ENCODE measurements at regions not wholly inside any gene's neighbourhood (a gene's known extent, or its start where the extent isn't known, plus 50 kb on each side); places are given as distances from the start of the nearest gene placed in this dataset.

DNA sequence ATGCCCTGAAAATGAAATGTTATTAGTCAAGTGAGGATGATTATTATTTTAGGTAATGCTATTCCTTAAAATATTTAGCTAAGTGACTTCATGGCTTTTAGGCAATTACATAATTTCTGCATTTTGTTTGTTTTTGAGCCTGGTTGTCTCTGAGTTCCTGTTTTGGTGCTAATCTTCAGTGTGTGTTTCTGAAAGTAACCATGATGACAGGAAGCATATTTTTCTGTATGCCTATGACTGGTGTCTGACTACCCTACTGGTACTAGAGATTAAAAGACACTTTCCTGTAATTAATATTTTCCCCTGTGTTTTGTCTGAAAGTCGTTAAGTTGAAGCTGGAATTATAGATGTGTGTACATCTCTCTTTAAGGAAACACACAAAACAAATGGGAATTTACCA is 295.0 kb upstream of the SPRED2 start:
- WGBS, 2 donors: 39 to 47% methylated on average over 1 of the region's 1 CpG

DNA sequence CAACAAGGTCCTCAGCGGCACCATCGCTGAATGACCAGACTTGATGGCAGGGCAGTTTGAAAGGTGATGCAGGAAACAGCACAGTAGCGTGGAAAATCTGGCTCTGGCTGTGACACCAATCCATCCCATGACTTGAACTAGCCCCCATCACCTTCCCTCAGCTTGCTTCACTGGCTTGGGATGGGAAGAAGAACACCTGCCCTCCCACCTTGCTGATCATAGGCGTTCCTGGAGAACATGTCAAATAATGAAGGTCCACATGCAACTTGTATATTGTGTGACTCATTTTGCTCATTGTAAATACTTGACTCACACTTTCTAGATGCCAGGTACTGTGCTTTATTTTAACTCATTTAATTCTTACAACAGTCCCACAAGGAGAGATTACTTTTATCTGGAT is 292.4 kb upstream of the SPRED2 start:
- peaks cover 8% of the 10 kb centered on the region for H3K4me1 ChIP-seq
- TF ChIP-seq, protein P1, sequence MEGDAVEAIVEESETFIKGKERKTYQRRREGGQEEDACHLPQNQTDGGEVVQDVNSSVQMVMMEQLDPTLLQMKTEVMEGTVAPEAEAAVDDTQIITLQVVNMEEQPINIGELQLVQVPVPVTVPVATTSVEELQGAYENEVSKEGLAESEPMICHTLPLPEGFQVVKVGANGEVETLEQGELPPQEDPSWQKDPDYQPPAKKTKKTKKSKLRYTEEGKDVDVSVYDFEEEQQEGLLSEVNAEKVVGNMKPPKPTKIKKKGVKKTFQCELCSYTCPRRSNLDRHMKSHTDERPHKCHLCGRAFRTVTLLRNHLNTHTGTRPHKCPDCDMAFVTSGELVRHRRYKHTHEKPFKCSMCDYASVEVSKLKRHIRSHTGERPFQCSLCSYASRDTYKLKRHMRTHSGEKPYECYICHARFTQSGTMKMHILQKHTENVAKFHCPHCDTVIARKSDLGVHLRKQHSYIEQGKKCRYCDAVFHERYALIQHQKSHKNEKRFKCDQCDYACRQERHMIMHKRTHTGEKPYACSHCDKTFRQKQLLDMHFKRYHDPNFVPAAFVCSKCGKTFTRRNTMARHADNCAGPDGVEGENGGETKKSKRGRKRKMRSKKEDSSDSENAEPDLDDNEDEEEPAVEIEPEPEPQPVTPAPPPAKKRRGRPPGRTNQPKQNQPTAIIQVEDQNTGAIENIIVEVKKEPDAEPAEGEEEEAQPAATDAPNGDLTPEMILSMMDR (IDR thresholded peaks at IDR 0.05): no peak
- TF ChIP-seq POLR2A (IDR thresholded peaks at IDR 0.05): no peak
- 74 to 78% methylated on average over 4 of the region's 4 CpGs for WGBS, 2 donors
- no peaks in the 10 kb centered on the region for H3K9me3 ChIP-seq
- H3K4me3 ChIP-seq: no peak overlapping the region
- DNase-seq (peak in 2 of 4 donors; percentile 20 to 69), ATAC-seq (no peak)
- H3K27me3 ChIP-seq: no peaks in the 10 kb centered on the region
- peak overlapping the region in 1 of 4 donors; percentile 62 for H3K27ac ChIP-seq
- intact Hi-C loops (cut with DNase I): no loop called here
- no peaks in the 10 kb centered on the region for H3K36me3 ChIP-seq (replicated peaks in 1 of 2; ENCODE audit: insufficient read depth in 1 of 2, low read depth in 2 of 2)

More for the DNA sequence above, 295.0 kb upstream of the SPRED2 start:
- DNase-seq (no peak), ATAC-seq (no peak)
- Histone ChIP-seq H3K4me3 (no peak overlapping the region), H3K27ac (no peak overlapping the region), H3K27me3 (no peaks in the 10 kb centered on the region), H3K9me3 (no peaks in the 10 kb centered on the region), H3K36me3 (replicated peaks in 1 of 2; ENCODE audit: insufficient read depth in 1 of 2, low read depth in 2 of 2) (no peaks in the 10 kb centered on the region), H3K4me1 (peaks cover 8% of the 10 kb centered on the region)
- TF ChIP-seq, protein P1 (IDR thresholded peaks at IDR 0.05): no peak
- no peak for TF ChIP-seq POLR2A (IDR thresholded peaks at IDR 0.05)
- intact Hi-C loops (cut with DNase I): no loop called here

DNA sequence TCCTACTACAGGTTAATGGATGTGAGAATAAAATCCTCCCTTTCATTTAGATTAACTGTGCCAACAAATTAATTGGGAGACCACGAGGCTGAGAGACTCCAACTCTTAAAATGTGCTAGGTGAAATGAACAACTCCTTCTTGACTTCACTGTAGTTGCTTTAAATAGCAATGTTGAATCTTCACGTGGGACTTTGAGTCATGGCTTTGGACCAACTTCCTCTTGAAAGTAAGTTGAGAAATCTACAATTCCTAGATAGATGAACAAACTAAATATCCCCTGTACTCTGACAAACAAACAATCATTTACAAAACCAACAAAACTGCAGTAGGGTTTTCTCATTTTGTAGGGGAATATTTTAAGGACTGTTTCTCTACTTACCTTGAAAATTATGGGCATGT is 291.9 kb upstream of the SPRED2 start:
- TF ChIP-seq, protein P1 (IDR thresholded peaks at IDR 0.05): no peak
- TF ChIP-seq POLR2A (IDR thresholded peaks at IDR 0.05): no peak
- 27 to 34% methylated on average over 2 of the region's 2 CpGs for WGBS, 2 donors
- Histone ChIP-seq H3K27me3 (no peaks in the 10 kb centered on the region), H3K27ac (peak overlapping the region in 1 of 4 donors; percentile 62), H3K36me3 (replicated peaks in 1 of 2; ENCODE audit: insufficient read depth in 1 of 2, low read depth in 2 of 2) (no peaks in the 10 kb centered on the region), H3K4me3 (no peak overlapping the region), H3K9me3 (no peaks in the 10 kb centered on the region), H3K4me1 (peaks cover 8% of the 10 kb centered on the region)
- ATAC-seq (no peak), DNase-seq (peak in 2 of 4 donors; percentile 7 to 38)
- intact Hi-C loops (cut with DNase I): no loop called here

DNA sequence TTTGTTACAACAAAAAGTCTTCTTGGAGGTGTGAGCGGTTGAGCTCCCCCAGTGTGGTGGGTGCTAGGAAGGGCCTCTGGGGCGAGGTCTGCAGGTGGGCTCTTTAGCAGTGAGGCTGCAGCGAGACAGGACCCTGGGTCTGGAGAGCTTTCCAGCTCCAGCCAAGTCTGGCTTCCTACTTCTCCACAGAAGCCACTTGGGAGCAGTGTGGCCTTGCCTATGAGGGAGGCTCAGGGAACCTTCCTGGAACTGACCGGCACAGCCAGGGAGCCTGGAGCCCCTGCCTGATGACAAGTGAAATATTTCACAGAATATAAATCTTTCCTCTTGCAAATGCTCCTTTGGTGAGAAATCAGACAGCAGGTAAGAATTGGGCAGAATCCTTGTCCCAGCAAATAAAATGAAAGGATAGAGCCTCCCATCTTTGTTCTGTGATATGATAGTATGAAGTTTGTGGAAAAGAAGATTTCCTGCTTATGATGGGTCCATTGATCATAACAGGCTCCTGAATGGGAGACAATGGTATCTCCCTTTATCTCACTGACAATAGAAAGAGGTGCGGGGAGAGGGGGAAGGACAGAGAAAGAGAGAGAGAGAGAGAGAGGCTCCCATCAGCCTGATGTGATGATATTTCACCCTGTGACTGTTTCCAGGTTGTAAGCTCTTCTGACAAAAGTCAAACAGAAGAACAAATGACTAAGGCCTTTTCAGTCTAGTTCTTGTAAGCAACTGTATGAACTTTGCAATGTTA is 289.8 kb upstream of the SPRED2 start:
- H3K27me3 ChIP-seq: no peaks in the 10 kb centered on the region
- H3K4me1 ChIP-seq: no peaks in the 10 kb centered on the region
- TF ChIP-seq, protein P1 (IDR thresholded peaks at IDR 0.05): peak in 4 of 7 experiments; percentile 7 to 55 (median 36)
- no peak for TF ChIP-seq POLR2A (IDR thresholded peaks at IDR 0.05)
- H3K36me3 ChIP-seq (replicated peaks in 1 of 2; ENCODE audit: insufficient read depth in 1 of 2, low read depth in 2 of 2): no peaks in the 10 kb centered on the region
- peak; percentile 30 to 68 (median 42) for DNase-seq
- intact Hi-C loops (cut with DNase I): no loop called here
- WGBS, 2 donors: 53 to 65% methylated on average over 5 of the region's 5 CpGs
- H3K9me3 ChIP-seq: no peaks in the 10 kb centered on the region
- H3K4me3 ChIP-seq: no peak overlapping the region
- no peak overlapping the region for H3K27ac ChIP-seq
- peak; percentile 70 for ATAC-seq

DNA sequence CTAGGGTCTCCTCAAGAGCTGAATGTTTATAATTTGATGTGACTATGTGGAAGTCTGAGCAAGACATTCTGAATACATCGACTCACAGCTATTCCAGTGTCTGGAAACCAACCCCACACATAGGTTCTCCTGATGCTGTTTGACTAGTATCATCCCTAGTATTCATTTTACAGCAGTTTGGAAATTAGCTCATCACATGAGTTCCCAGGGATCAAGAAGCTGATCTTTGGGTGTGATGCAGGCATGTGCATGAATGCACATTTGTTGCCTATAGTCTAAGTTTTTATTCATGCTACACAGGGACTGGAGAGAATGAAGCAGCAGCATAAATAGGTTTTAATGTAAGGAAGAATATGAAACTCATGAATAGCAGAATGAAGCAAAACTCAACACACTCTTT is 284.3 kb upstream of the SPRED2 start:
- H3K27me3 ChIP-seq: no peaks in the 10 kb centered on the region
- 69 to 93% methylated on average over 1 of the region's 1 CpG for WGBS, 2 donors
- TF ChIP-seq POLR2A (IDR thresholded peaks at IDR 0.05): no peak
- TF ChIP-seq, protein P1 (IDR thresholded peaks at IDR 0.05): no peak
- H3K4me1 ChIP-seq: peaks cover 15% of the 10 kb centered on the region
- no peak overlapping the region for H3K27ac ChIP-seq
- ATAC-seq (no peak), DNase-seq (no peak)
- H3K9me3 ChIP-seq: no peaks in the 10 kb centered on the region
- H3K4me3 ChIP-seq: no peak overlapping the region
- intact Hi-C loops (cut with DNase I): no loop called here
- no peaks in the 10 kb centered on the region for H3K36me3 ChIP-seq (replicated peaks in 1 of 2; ENCODE audit: insufficient read depth in 1 of 2, low read depth in 2 of 2)
